ENCODE measurements at regions not wholly inside any gene's neighbourhood (a gene's known extent, or its start where the extent isn't known, plus 50 kb on each side); places are given as distances from the start of the nearest gene placed in this dataset.

- TF ChIP-seq CTCF (conservative IDR thresholded peaks at IDR 0.05; ENCODE audit: low read length) = no peak
- no peak for TF ChIP-seq EZH2phosphoT487 (IDR thresholded peaks at IDR 0.05; ENCODE audit: borderline replicate concordance, low read depth, low read length)
Measured at GRCh38 chr1:221223281-221223680, 344.0 kb downstream of the HLX start.
